ENCODE measurements at regions not wholly inside any gene's neighbourhood (a gene's known extent, or its start where the extent isn't known, plus 50 kb on each side); places are given as distances from the start of the nearest gene placed in this dataset.

- dilution Hi-C loops (cut with MboI; ENCODE audit: extremely low pct_ligation_motif_present, low sequenced_read_pairs), result no loop called here
These were observed 163.2 kb downstream of the PAH start for GRCh38 chr12:102753802-102754201.

GRCh38 chr12:102748704-102749103 is 168.3 kb downstream of the PAH start:
- Histone ChIP-seq H2AFZ (ENCODE audit: low read depth, low read length) (no peak overlapping the region), H3K36me3 (ENCODE audit: control insufficient read depth in 2 of 2, extremely low read depth in 1 of 2, insufficient read depth in 2 of 2, low read length in 2 of 2) (no peaks in the 10 kb centered on the region), H3K4me1 (ENCODE audit: control insufficient read depth, extremely low read depth, insufficient read depth, low read length) (no peaks in the 10 kb centered on the region), H3K9ac (replicated peaks; ENCODE audit: extremely low read depth, insufficient read depth, low read length) (no peak overlapping the region), H3K9me3 (replicated peaks; ENCODE audit: control insufficient read depth, insufficient read depth, low read length) (no peaks in the 10 kb centered on the region), H3K27ac (ENCODE audit: insufficient read depth, low read depth, low read length) (no peak overlapping the region), H3K27me3 (ENCODE audit: control insufficient read depth in 2 of 2, insufficient read depth in 2 of 2, low read length in 2 of 2) (no peaks in the 10 kb centered on the region), H3K79me2 (ENCODE audit: control insufficient read depth, insufficient read depth, low read length) (no peaks in the 10 kb centered on the region), H3K9me1 (replicated peaks; ENCODE audit: control insufficient read depth, extremely low read depth, insufficient read depth, low read length) (no peaks in the 10 kb centered on the region), H4K20me1 (replicated peaks; ENCODE audit: control insufficient read depth, extremely low read depth, insufficient read depth, low read length) (no peaks in the 10 kb centered on the region), H3K4me3 (replicated peaks in 1 of 3; ENCODE audit: insufficient read depth in 1 of 3, low read depth in 1 of 3, low read length in 3 of 3) (no peak overlapping the region), H3K4me2 (ENCODE audit: insufficient read depth, low read length) (no peak overlapping the region)
- dilution Hi-C loops (cut with MboI; ENCODE audit: extremely low pct_ligation_motif_present, low sequenced_read_pairs), result no loop called here
- CTCF ChIA-PET, result no interaction called here
- DNase-seq (ENCODE audit: low read depth, low spot score), result no peak
- TF ChIP-seq POLR2AphosphoS5 (IDR thresholded peaks at IDR 0.05; ENCODE audit: insufficient read depth, low read depth, low read length), result no peak
- no peak for TF ChIP-seq GATA2 (IDR thresholded peaks at IDR 0.05; ENCODE audit: insufficient read depth, insufficient read length, low read depth, low read length)
- TF ChIP-seq FOS (IDR thresholded peaks at IDR 0.05; ENCODE audit: borderline replicate concordance, insufficient read depth, low read length), result no peak
- BruUV-seq (replicated peaks), result no TSS peak
- intact Hi-C loops (cut with micrococcal nuclease), result no loop called here
- POLR2A ChIA-PET, result no interaction called here
- no peak for FAIRE-seq

More at GRCh38 chr12:102753802-102754201, 163.2 kb downstream of the PAH start:
- H3K9me3 ChIP-seq (replicated peaks; ENCODE audit: control insufficient read depth, insufficient read depth, low read length), result no peaks in the 10 kb centered on the region
- H3K9me1 ChIP-seq (replicated peaks; ENCODE audit: control insufficient read depth, extremely low read depth, insufficient read depth, low read length), result no peaks in the 10 kb centered on the region
- CTCF ChIA-PET, result no interaction called here
- FAIRE-seq, result no peak
- no peaks in the 10 kb centered on the region for H3K27me3 ChIP-seq (ENCODE audit: control insufficient read depth in 2 of 2, insufficient read depth in 2 of 2, low read length in 2 of 2)
- intact Hi-C loops (cut with micrococcal nuclease), result no loop called here
- H3K27ac ChIP-seq (ENCODE audit: insufficient read depth, low read depth, low read length), result no peak overlapping the region
- POLR2A ChIA-PET, result no interaction called here
- no peaks in the 10 kb centered on the region for H3K79me2 ChIP-seq (ENCODE audit: control insufficient read depth, insufficient read depth, low read length)
- no peaks in the 10 kb centered on the region for H4K20me1 ChIP-seq (replicated peaks; ENCODE audit: control insufficient read depth, extremely low read depth, insufficient read depth, low read length)
- H3K36me3 ChIP-seq (ENCODE audit: control insufficient read depth in 2 of 2, extremely low read depth in 1 of 2, insufficient read depth in 2 of 2, low read length in 2 of 2), result no peaks in the 10 kb centered on the region
- no peak overlapping the region for H2AFZ ChIP-seq (ENCODE audit: low read depth, low read length)
- H3K4me3 ChIP-seq (replicated peaks in 1 of 3; ENCODE audit: insufficient read depth in 1 of 3, low read depth in 1 of 3, low read length in 3 of 3), result no peak overlapping the region
- H3K4me1 ChIP-seq (ENCODE audit: control insufficient read depth, extremely low read depth, insufficient read depth, low read length), result no peaks in the 10 kb centered on the region
- TF ChIP-seq CTCF (IDR thresholded peaks at IDR 0.05; ENCODE audit: extremely low read depth in 1 of 2, insufficient read depth in 1 of 2, low read depth in 1 of 2, low read length in 2 of 2) (no peak), JUN (IDR thresholded peaks at IDR 0.05; ENCODE audit: borderline replicate concordance, insufficient read depth, insufficient read length, low read depth) (no peak)
- no peak for DNase-seq (ENCODE audit: low read depth, low spot score)
- BruUV-seq (replicated peaks), result no TSS peak
- no peak overlapping the region for H3K9ac ChIP-seq (replicated peaks; ENCODE audit: extremely low read depth, insufficient read depth, low read length)
- H3K4me2 ChIP-seq (ENCODE audit: insufficient read depth, low read length), result no peak overlapping the region

All from endothelial cell of umbilical vein (primary cell).